ENCODE measurements at regions not wholly inside any gene's neighbourhood (a gene's known extent, or its start where the extent isn't known, plus 50 kb on each side); places are given as distances from the start of the nearest gene placed in this dataset.

DNA sequence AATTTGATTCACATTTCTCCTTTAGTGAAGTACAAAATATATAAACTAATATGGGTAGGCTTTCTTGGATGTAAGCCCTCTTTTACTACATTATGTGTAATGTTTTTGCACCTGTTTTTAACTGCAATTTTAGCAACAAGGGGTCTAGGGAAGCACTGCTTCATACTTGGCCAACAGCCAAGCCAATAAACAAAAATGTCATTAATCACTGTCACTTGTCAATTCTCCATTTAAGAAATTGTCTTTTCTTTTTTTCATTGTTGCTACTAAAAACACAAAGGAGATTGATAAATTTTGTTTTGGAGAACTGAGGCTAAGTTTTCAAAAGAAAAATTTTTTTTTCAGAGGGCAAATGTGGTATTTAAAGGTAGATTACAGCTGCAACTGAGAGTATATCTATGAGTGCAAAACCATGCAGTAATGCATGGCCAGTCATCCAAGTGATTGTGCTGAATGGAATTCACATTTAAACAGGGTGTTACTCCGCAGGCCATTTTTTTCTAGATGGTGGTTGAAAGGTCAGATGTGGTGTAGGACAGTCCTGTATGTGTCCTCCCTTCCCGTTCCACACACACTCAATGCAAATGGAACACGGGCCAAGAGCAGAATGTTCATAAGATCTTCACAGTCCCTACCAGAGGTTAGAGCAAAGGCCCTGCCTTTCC is 503.0 kb upstream of the LMO3 start:
- H3K27ac Mint-ChIP-seq, result no peak overlapping the region

DNA sequence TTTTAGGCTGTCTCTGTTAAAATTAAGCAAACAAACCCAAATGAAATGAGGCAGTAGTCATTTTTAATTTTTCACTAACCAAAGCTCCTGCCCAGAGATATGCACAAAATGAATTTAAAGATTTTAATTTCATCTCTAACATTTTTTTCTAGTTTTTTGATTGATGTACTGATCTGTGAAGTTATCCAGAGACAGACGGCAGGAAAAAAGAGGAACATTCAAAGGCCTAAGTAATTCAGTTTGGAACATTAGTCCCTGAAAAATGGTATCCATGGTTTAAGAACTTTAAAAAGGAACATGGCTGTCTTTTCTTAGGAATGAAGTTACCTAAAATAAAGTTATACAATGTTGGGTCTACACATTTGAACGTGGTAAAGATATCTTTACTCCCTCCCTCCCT is 498.8 kb upstream of the LMO3 start:
- H3K27ac Mint-ChIP-seq, result no peak overlapping the region
- no peaks in the 10 kb centered on the region for H3K27me3 Mint-ChIP-seq (ENCODE audit: low read depth)
- H3K36me3 Mint-ChIP-seq (ENCODE audit: low read depth), result no peaks in the 10 kb centered on the region
- intact Hi-C loops (cut with micrococcal nuclease), result no loop called here
- no peak overlapping the region for H3K4me3 Mint-ChIP-seq
- DNase-seq, result no peak
- no peaks in the 10 kb centered on the region for H3K4me1 Mint-ChIP-seq (ENCODE audit: low read depth)
- peaks cover 10% of the 10 kb centered on the region for H3K9me3 Mint-ChIP-seq
- CTCF ChIA-PET, result interaction anchor here (0.5 kb wide), 1 partner anchor 229 kb away, joined by 3 read pairs; no protein-coding TSS in a partner anchor

More for the DNA sequence above, 503.0 kb upstream of the LMO3 start:
- no peak for DNase-seq
- Mint-ChIP-seq H3K9me3 (peaks cover 2% of the 10 kb centered on the region), H3K36me3 (ENCODE audit: low read depth) (no peaks in the 10 kb centered on the region), H3K4me3 (no peak overlapping the region), H3K27me3 (ENCODE audit: low read depth) (no peaks in the 10 kb centered on the region), H3K4me1 (ENCODE audit: low read depth) (no peaks in the 10 kb centered on the region)
- intact Hi-C loops (cut with micrococcal nuclease), result no loop called here
- CTCF ChIA-PET, result no interaction called here

DNA sequence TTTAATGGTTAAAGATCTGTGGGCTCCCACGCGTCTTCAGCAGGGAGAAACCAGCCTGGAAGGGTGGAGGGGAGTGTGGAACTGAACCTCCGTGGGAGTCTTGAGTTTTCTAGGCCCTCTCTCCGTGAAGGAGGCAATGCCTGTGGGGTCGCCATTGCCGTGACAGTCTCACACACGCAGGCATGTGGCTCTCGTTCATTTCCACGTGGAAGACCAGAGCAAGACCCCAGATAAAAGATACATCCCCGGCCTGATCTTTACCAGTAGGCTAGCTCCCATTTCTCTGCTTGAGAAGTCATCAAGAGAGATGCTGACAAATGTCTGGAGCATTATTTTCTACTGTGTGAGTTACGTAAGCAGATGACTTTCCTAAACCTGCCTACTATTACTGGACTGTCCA is 491.7 kb upstream of the LMO3 start:
- CTCF ChIA-PET, result no interaction called here
- intact Hi-C loops (cut with micrococcal nuclease), result no loop called here
- H3K36me3 Mint-ChIP-seq (ENCODE audit: low read depth), result no peaks in the 10 kb centered on the region
- H3K9me3 Mint-ChIP-seq, result peaks cover 11% of the 10 kb centered on the region
- no peaks in the 10 kb centered on the region for H3K4me1 Mint-ChIP-seq (ENCODE audit: low read depth)
- DNase-seq, result no peak
- no peaks in the 10 kb centered on the region for H3K27me3 Mint-ChIP-seq (ENCODE audit: low read depth)
- no peak overlapping the region for H3K4me3 Mint-ChIP-seq
- H3K27ac Mint-ChIP-seq, result no peak overlapping the region

DNA sequence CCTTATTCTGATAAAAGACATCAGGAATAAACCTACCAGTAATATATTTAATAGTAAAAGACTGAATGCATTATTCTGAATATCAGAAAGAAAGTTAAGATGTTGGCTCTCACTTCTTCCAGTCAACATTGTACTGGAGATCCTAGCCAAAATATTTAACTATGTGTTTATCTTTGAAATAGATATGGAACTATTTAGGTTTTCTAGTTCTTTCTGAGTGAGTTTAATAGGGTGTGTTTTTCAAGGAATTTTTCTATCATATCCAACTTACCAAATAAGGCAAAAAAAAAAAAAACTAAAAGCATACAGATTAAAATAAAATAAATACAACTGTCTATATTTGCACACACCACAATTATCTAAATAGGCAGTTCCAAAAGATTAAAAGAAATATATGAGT is 478.9 kb upstream of the LMO3 start:
- Mint-ChIP-seq H3K4me1 (ENCODE audit: low read depth) (no peaks in the 10 kb centered on the region), H3K36me3 (ENCODE audit: low read depth) (no peaks in the 10 kb centered on the region), H3K27ac (no peak overlapping the region), H3K27me3 (ENCODE audit: low read depth) (no peaks in the 10 kb centered on the region), H3K4me3 (no peak overlapping the region), H3K9me3 (peaks cover 16% of the 10 kb centered on the region)
- no peak for DNase-seq
- intact Hi-C loops (cut with micrococcal nuclease), result no loop called here
- CTCF ChIA-PET, result no interaction called here

DNA sequence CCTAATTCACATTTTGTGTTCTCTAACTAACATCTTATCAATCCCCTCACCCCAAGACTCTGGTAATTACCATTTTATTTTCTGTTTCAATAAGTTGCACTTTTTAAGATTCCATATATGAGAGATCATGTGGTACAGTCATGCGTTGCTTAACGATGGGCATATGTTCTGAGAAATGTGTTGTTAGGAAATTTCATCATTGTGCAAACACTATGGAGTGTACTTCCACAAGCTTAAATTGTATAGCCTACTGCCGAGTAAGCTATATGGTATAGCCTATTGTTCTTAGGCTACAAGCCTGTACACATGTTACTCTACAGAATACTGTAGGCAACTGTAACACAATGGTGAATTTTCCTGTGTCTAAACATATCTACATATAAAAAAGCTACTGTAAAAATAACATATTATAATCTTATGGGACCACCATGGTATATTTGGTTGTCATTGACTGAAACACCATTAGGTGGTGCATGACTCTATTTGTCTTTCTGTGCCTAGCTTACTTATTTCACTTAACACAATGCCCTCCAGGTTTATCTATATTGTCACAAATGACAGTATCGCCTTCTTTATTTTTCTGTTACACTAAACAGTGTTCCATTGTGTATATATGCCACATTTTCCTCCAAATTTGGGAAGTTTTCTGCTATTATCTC is 473.4 kb upstream of the LMO3 start:
- Mint-ChIP-seq H3K4me3 (no peak overlapping the region), H3K27me3 (ENCODE audit: low read depth) (no peaks in the 10 kb centered on the region), H3K9me3 (peaks cover 11% of the 10 kb centered on the region), H3K4me1 (ENCODE audit: low read depth) (no peaks in the 10 kb centered on the region), H3K27ac (no peak overlapping the region), H3K36me3 (ENCODE audit: low read depth) (no peaks in the 10 kb centered on the region)
- intact Hi-C loops (cut with micrococcal nuclease), result no loop called here
- DNase-seq, result no peak
- CTCF ChIA-PET, result no interaction called here

DNA sequence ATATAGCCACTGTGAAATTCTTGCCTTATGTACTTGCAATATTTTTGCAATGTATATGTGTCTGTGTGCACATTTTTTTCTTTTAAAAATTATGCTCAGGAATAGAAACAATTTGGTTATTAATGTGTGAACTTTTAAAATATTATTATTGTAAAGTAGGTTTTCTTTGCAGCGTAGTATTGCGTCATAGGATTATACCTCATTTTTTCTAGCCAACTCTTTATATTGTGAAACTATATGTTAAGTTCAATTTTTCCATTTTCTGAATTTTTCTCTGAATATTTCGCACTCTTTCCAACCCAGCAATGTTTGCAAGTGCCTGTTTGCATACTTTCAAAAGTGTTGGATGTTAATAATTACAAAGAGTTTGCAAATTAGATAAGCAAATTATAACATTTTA is 471.6 kb upstream of the LMO3 start:
- CTCF ChIA-PET, result no interaction called here
- H3K9me3 Mint-ChIP-seq, result peaks cover 7% of the 10 kb centered on the region
- H3K27ac Mint-ChIP-seq, result no peak overlapping the region
- no peaks in the 10 kb centered on the region for H3K36me3 Mint-ChIP-seq (ENCODE audit: low read depth)
- DNase-seq, result no peak
- intact Hi-C loops (cut with micrococcal nuclease), result no loop called here
- no peak overlapping the region for H3K4me3 Mint-ChIP-seq
- H3K27me3 Mint-ChIP-seq (ENCODE audit: low read depth), result no peaks in the 10 kb centered on the region
- H3K4me1 Mint-ChIP-seq (ENCODE audit: low read depth), result no peaks in the 10 kb centered on the region

DNA sequence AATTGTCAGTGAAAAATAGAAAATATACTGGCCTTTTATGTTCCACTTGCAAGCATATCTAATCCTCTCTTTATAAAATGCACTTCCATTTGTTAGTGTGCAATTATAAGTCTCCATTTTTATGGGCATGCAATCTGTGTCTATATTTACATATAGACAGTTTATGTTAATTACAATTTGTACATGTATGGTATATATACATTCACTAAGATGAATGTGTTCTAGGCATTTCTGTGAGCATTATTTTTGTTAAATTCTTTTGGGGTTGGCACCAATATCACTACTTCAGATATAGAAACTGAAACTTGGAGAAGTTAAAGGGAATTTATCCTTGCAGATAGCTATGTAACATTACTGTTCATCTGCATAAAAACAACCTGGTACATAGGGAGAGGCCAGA is 470.8 kb upstream of the LMO3 start:
- DNase-seq, result no peak
- no peaks in the 10 kb centered on the region for H3K27me3 Mint-ChIP-seq (ENCODE audit: low read depth)
- H3K27ac Mint-ChIP-seq, result no peak overlapping the region
- no peak overlapping the region for H3K4me3 Mint-ChIP-seq
- CTCF ChIA-PET, result no interaction called here
- intact Hi-C loops (cut with micrococcal nuclease), result no loop called here
- H3K4me1 Mint-ChIP-seq (ENCODE audit: low read depth), result no peaks in the 10 kb centered on the region
- H3K9me3 Mint-ChIP-seq, result peaks cover 6% of the 10 kb centered on the region
- no peaks in the 10 kb centered on the region for H3K36me3 Mint-ChIP-seq (ENCODE audit: low read depth)

DNA sequence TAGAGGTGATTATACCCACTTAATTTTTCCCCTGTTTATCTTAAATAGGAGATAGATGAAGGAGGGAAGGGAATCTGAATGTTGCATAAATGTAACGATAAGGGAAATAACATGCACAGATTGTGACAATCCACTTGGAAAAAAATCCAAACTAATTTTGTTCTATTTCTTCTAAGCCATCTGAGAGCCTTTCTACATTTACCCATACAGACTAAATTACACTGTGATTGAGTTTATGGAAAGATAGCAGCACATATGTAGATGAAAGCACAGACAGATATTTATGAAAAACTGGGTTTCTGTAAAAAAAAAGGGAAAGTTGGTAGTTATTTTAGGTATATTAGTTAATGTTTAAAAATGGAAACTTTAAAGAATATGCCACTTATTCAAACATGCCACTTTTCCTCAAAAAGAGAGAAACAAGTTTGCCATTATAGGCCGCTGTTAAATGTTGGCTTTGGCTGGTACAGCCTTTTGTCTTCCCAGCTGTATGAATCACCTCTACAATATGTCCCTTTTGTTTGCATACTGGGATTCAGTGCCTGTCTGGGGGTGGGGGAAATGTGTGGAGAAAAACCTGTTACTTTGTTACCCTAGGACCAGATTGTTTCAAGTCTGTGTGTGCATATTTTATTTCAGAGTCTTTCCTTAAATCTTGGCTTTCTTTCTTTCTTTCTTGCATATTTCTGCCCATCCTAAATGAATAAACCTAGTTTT is 470.2 kb upstream of the LMO3 start:
- H3K27ac Mint-ChIP-seq, result no peak overlapping the region
- CTCF ChIA-PET, result no interaction called here
- no peaks in the 10 kb centered on the region for H3K4me1 Mint-ChIP-seq (ENCODE audit: low read depth)
- H3K27me3 Mint-ChIP-seq (ENCODE audit: low read depth), result no peaks in the 10 kb centered on the region
- intact Hi-C loops (cut with micrococcal nuclease), result no loop called here
- no peaks in the 10 kb centered on the region for H3K36me3 Mint-ChIP-seq (ENCODE audit: low read depth)
- H3K9me3 Mint-ChIP-seq, result peaks cover 4% of the 10 kb centered on the region
- DNase-seq, result no peak
- no peak overlapping the region for H3K4me3 Mint-ChIP-seq

DNA sequence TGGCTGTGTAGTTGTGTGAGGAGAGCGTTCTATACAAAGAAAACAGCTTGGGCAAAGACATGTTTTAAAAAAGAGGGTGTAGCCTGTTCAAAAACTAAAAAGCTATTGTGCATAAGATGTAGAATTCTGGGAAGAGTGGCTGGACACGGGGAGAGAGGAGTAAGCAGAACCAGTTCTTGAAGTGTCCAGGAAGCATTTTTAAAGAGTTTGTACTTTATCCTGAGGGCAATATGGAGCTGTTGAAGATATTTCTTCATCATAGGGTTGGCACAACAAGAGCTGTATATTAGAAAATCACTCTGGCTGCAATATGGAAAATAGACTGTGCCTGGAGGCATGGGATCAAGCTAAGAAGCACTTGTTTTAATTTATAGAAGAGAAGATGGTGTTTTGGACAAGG is 458.9 kb upstream of the LMO3 start:
- CTCF ChIA-PET, result no interaction called here
- H3K9me3 Mint-ChIP-seq, result peaks cover 6% of the 10 kb centered on the region
- H3K36me3 Mint-ChIP-seq (ENCODE audit: low read depth), result no peaks in the 10 kb centered on the region
- no peak for DNase-seq
- intact Hi-C loops (cut with micrococcal nuclease), result no loop called here
- H3K27me3 Mint-ChIP-seq (ENCODE audit: low read depth), result no peaks in the 10 kb centered on the region
- no peaks in the 10 kb centered on the region for H3K4me1 Mint-ChIP-seq (ENCODE audit: low read depth)
- no peak overlapping the region for H3K27ac Mint-ChIP-seq
- no peak overlapping the region for H3K4me3 Mint-ChIP-seq

DNA sequence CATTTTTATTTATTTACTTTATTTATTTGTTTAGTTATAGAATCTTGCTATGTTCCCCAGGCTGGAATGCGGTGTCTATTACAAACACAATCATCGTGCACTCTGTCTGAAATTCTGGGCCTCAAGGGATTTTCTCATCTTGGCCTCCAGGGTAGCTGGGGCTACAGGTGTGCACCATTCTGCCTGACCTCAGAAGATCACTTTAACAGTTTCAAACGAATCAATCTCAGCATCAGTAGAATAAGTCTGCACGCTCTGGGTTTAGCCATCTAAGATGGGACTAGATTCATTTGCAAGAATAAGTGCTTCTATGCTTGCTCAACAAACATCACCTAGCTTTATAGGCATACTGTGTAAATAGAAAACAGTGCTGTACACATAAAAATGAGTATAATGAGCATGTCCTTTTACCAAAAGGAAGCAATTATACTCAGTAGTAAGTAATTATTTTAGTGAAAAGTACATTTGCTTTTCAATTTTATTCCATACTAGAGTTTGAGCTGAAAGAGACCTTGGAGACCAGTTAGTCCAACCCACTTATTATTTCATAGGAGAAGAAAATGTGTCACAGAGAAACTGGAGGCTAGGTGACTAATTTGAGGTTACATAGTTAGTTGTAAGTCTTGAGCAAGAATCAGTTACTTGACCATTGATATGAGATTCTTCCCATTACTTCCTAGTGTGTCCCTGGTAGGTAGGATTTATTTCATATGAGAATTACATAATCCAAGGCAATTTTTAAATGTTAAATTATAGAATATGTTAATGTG is 456.5 kb upstream of the LMO3 start:
- CTCF ChIA-PET, result no interaction called here
- H3K27ac Mint-ChIP-seq, result no peak overlapping the region
- no peaks in the 10 kb centered on the region for H3K27me3 Mint-ChIP-seq (ENCODE audit: low read depth)
- intact Hi-C loops (cut with micrococcal nuclease), result no loop called here
- DNase-seq, result no peak
- H3K36me3 Mint-ChIP-seq (ENCODE audit: low read depth), result no peaks in the 10 kb centered on the region
- H3K4me1 Mint-ChIP-seq (ENCODE audit: low read depth), result no peaks in the 10 kb centered on the region
- H3K4me3 Mint-ChIP-seq, result no peak overlapping the region
- peaks cover 3% of the 10 kb centered on the region for H3K9me3 Mint-ChIP-seq

DNA sequence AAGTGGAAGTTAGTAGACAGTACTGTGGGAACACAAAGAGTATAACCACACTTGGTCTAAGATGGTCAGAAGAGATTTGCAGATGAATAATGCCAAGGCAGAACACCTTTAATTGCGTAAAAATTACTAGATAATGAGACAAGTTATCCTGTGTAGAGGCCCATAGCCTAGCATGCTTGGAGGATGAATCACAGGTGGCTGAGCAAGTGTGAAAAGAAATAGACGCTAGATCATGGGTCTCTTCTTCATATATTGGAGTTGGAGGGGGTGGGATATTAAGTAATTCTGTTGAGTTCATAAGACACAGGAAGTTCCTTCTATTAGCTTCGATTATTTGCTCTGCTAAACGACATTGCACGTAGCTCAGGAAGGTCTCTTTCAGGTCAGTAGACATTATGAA is 454.3 kb upstream of the LMO3 start:
- peaks cover 3% of the 10 kb centered on the region for H3K9me3 Mint-ChIP-seq
- DNase-seq, result no peak
- no peaks in the 10 kb centered on the region for H3K27me3 Mint-ChIP-seq (ENCODE audit: low read depth)
- no peak overlapping the region for H3K4me3 Mint-ChIP-seq
- CTCF ChIA-PET, result no interaction called here
- no peak overlapping the region for H3K27ac Mint-ChIP-seq
- H3K36me3 Mint-ChIP-seq (ENCODE audit: low read depth), result no peaks in the 10 kb centered on the region
- no peaks in the 10 kb centered on the region for H3K4me1 Mint-ChIP-seq (ENCODE audit: low read depth)
- intact Hi-C loops (cut with micrococcal nuclease), result no loop called here

DNA sequence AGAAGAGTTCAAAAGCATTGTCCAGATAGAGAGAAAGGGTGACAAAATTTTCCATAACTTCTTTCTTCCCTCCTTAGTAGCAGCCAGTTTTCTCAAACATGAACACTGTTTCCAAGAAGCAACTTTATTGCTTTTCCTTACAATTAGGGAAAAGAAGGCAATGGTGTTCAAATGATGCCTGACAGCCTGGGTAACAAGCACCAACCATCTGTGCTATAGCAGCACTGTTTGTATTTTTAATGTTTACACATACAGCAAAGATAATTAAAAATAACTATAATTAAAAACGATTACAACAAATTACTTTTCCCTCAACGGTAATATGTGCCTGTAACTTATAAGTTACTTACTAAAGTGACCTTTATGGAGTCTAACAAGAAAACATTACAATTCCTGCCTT is 450.6 kb upstream of the LMO3 start:
- CTCF ChIA-PET, result no interaction called here

More for the DNA sequence above, 450.6 kb upstream of the LMO3 start:
- DNase-seq, result no peak
- H3K27me3 Mint-ChIP-seq (ENCODE audit: low read depth), result no peaks in the 10 kb centered on the region
- H3K36me3 Mint-ChIP-seq (ENCODE audit: low read depth), result no peaks in the 10 kb centered on the region
- no peak overlapping the region for H3K27ac Mint-ChIP-seq
- peaks cover 3% of the 10 kb centered on the region for H3K9me3 Mint-ChIP-seq
- intact Hi-C loops (cut with micrococcal nuclease), result no loop called here
- no peak overlapping the region for H3K4me3 Mint-ChIP-seq
- H3K4me1 Mint-ChIP-seq (ENCODE audit: low read depth), result no peaks in the 10 kb centered on the region
